ENCODE measurements at regions not wholly inside any gene's neighbourhood (a gene's known extent, or its start where the extent isn't known, plus 50 kb on each side); places are given as distances from the start of the nearest gene placed in this dataset.

- TF ChIP-seq CTCF (IDR thresholded peaks at IDR 0.05; ENCODE audit: insufficient read depth, low read length, poor library complexity, severe bottlenecking) = no peak
- H3K36me3 ChIP-seq (ENCODE audit: control insufficient read depth, insufficient read depth, low read length) = no peaks in the 10 kb centered on the region
- DNase-seq (ENCODE audit: low read depth) = no peak
- H3K27me3 ChIP-seq (ENCODE audit: control insufficient read depth, insufficient read depth, low read length) = no peaks in the 10 kb centered on the region
- H3K4me3 ChIP-seq (ENCODE audit: low read depth, low read length) = no peak overlapping the region
Observed at GRCh38 chr7:112603673-112604072, 122.9 kb downstream of the LSMEM1 start.

- no peak overlapping the region for H3K4me3 ChIP-seq (ENCODE audit: low read depth, low read length)
- no peak for TF ChIP-seq CTCF (IDR thresholded peaks at IDR 0.05; ENCODE audit: insufficient read depth, low read length, poor library complexity, severe bottlenecking)
- H3K27me3 ChIP-seq (ENCODE audit: control insufficient read depth, insufficient read depth, low read length) = no peaks in the 10 kb centered on the region
- H3K36me3 ChIP-seq (ENCODE audit: control insufficient read depth, insufficient read depth, low read length) = no peaks in the 10 kb centered on the region
- DNase-seq (ENCODE audit: low read depth) = no peak
Observed at GRCh38 chr7:112610636-112611035, 129.8 kb downstream of the LSMEM1 start.

GRCh38 chr7:112615701-112616100 is 134.9 kb downstream of the LSMEM1 start:
- TF ChIP-seq CTCF (IDR thresholded peaks at IDR 0.05; ENCODE audit: insufficient read depth, low read length, poor library complexity, severe bottlenecking) = no peak
- no peak for DNase-seq (ENCODE audit: low read depth)
- Histone ChIP-seq H3K4me3 (ENCODE audit: low read depth, low read length) (no peak overlapping the region), H3K36me3 (ENCODE audit: control insufficient read depth, insufficient read depth, low read length) (no peaks in the 10 kb centered on the region), H3K27me3 (ENCODE audit: control insufficient read depth, insufficient read depth, low read length) (no peaks in the 10 kb centered on the region)

GRCh38 chr7:112616295-112616694 is 135.5 kb downstream of the LSMEM1 start:
- no peaks in the 10 kb centered on the region for H3K36me3 ChIP-seq (ENCODE audit: control insufficient read depth, insufficient read depth, low read length)
- DNase-seq (ENCODE audit: low read depth) = no peak
- TF ChIP-seq CTCF (IDR thresholded peaks at IDR 0.05; ENCODE audit: insufficient read depth, low read length, poor library complexity, severe bottlenecking) = no peak
- H3K4me3 ChIP-seq (ENCODE audit: low read depth, low read length) = no peak overlapping the region
- no peaks in the 10 kb centered on the region for H3K27me3 ChIP-seq (ENCODE audit: control insufficient read depth, insufficient read depth, low read length)

- H3K27me3 ChIP-seq (ENCODE audit: control insufficient read depth, insufficient read depth, low read length) = no peaks in the 10 kb centered on the region
- DNase-seq (ENCODE audit: low read depth) = no peak
- no peak overlapping the region for H3K4me3 ChIP-seq (ENCODE audit: low read depth, low read length)
- no peaks in the 10 kb centered on the region for H3K36me3 ChIP-seq (ENCODE audit: control insufficient read depth, insufficient read depth, low read length)
- no peak for TF ChIP-seq CTCF (IDR thresholded peaks at IDR 0.05; ENCODE audit: insufficient read depth, low read length, poor library complexity, severe bottlenecking)
Observed at GRCh38 chr7:112619343-112619742, 138.6 kb downstream of the LSMEM1 start.

GRCh38 chr7:112622159-112622715 is 141.4 kb downstream of the LSMEM1 start:
- no peaks in the 10 kb centered on the region for H3K36me3 ChIP-seq (ENCODE audit: control insufficient read depth, insufficient read depth, low read length)
- no peak for DNase-seq (ENCODE audit: low read depth)
- H3K4me3 ChIP-seq (ENCODE audit: low read depth, low read length) = no peak overlapping the region
- TF ChIP-seq CTCF (IDR thresholded peaks at IDR 0.05; ENCODE audit: insufficient read depth, low read length, poor library complexity, severe bottlenecking) = no peak
- H3K27me3 ChIP-seq (ENCODE audit: control insufficient read depth, insufficient read depth, low read length) = no peaks in the 10 kb centered on the region
